ENCODE measurements at regions not wholly inside any gene's neighbourhood (a gene's known extent, or its start where the extent isn't known, plus 50 kb on each side); places are given as distances from the start of the nearest gene placed in this dataset.

DNA sequence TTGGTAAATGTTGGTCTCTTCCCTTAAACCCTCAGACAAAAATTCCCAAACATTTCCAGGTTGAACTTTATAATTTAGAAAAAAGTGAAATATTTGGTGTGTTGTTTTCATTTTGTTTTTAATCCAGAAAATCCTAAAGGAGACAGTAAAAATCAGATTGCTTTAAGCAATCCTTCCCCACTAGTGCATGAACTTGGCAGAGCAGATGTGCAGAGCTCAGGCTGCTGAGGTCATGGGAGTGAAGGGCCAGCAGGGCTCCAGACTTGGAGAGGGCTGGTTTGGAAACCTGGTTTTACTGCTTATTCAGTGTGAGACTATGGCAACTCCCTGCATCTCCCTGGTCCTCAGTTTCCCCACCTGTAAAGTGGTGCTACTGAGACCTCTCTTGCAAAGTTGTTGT, 66.7 kb upstream of the TEX51 start:
- no peak for DNase-seq (ENCODE audit: low spot score)
- Mint-ChIP-seq H3K27me3 (peaks cover 7 to 8% of the 10 kb centered on the region in 2 donors), H3K4me3 (no peak overlapping the region), H3K27ac (no peak overlapping the region), H3K4me1 (ENCODE audit: low read depth in 2 of 2) (no peaks in the 10 kb centered on the region), H3K9me3 (no peaks in the 10 kb centered on the region), H3K36me3 (no peaks in the 10 kb centered on the region)
- no peak for ATAC-seq

DNA sequence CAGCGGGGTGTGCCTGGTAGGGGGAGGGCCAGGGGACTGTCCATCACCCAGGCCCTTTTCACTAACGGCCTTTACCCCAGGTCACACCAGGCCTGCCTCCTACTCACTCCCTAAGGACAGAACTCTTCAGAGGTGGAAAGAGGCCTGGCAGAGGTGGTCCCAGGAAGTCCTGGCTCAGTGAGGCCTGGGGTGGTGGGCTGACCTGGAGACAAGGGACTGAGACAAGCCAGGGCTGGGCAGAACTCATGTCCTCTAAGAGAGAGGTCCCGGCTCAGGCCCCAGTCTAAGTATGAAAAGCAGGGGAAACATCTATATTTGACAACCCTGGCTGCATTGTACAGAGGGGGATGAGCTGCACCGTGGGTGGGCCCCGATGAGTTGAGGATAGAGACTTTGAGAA, 65.9 kb upstream of the TEX51 start:
- no peaks in the 10 kb centered on the region for H3K4me1 Mint-ChIP-seq (ENCODE audit: low read depth in 2 of 2)
- no peak overlapping the region for H3K27ac Mint-ChIP-seq
- H3K36me3 Mint-ChIP-seq: no peaks in the 10 kb centered on the region
- no peaks in the 10 kb centered on the region for H3K9me3 Mint-ChIP-seq
- DNase-seq (ENCODE audit: low spot score) (no peak), ATAC-seq (no peak)
- H3K27me3 Mint-ChIP-seq: peaks cover 7 to 8% of the 10 kb centered on the region in 2 donors
- no peak overlapping the region for H3K4me3 Mint-ChIP-seq

DNA sequence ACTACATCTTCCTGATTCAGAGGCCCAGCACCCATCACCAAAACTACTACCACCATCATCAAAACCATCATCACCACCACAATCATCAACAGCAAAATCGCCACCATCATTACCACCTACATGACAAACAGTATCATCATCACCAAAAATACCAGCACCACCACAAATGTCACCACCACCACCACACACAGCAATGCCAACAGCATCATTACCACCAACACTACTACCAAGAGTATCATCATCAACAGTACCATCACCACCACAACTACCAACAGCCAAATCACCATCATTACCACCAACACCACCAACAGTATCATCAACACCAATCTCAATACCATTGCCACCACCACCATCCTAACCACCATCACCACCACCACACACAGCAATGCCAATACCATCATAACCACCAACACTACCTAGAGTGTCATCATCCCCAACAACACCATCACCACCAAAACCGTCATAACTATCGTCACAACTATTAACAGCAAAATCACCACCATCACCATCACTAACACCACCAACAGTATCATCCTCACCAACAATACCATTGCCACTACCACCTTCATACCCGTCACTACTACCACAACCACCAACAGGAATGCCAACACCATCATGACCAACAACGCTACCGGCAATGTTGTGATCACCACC, 64.6 kb upstream of the TEX51 start:
- Mint-ChIP-seq H3K27ac (no peak overlapping the region), H3K27me3 (peaks cover 0 to 4% of the 10 kb centered on the region in 2 donors), H3K9me3 (no peaks in the 10 kb centered on the region), H3K4me1 (ENCODE audit: low read depth in 2 of 2) (no peaks in the 10 kb centered on the region), H3K36me3 (no peaks in the 10 kb centered on the region), H3K4me3 (no peak overlapping the region)
- no peak for ATAC-seq
- no peak for DNase-seq (ENCODE audit: low spot score)

DNA sequence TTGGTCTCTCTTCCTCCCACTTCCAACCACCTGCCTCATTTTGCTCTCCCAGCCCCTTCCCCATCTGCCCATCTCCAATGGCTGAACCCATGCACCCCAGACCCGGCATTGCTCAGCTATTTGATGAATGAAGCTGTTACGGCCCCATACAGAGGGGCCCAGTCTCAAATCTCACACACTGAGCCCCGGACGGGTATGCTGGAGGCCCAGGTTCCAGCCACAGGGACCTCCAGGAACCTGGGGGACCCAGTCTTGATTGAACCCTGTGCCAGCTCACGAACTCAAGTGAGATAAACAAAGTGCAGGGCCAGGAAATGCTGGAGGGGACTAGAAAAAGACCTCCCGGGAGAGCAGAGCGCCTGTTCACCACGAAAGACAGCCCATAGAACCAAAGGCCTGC, 63.4 kb upstream of the TEX51 start:
- H3K27me3 Mint-ChIP-seq: peaks cover 0 to 7% of the 10 kb centered on the region in 2 donors
- no peaks in the 10 kb centered on the region for H3K36me3 Mint-ChIP-seq
- H3K27ac Mint-ChIP-seq: no peak overlapping the region
- no peak for DNase-seq (ENCODE audit: low spot score)
- no peaks in the 10 kb centered on the region for H3K9me3 Mint-ChIP-seq
- ATAC-seq: no peak
- no peaks in the 10 kb centered on the region for H3K4me1 Mint-ChIP-seq (ENCODE audit: low read depth in 2 of 2)
- H3K4me3 Mint-ChIP-seq: no peak overlapping the region

DNA sequence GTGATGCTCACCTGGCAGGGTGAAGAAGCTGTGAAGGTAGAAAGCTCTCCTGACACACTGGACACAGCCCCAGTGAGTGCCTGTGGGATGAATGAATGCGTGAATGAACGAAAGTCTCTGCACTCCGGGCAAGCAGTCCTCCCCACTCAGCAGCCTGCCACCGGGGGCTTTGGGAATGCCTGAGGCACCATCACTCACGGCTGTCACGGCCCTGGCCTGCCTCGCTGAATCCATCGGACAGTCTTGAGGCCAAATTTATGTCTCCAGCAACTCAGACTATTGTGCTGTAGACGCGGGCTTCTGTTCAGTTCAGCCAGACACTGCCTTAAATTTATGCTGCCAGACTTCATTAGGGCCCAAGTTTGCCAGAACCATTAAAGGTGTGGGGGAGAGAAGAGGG, 62.9 kb upstream of the TEX51 start:
- Mint-ChIP-seq H3K36me3 (no peaks in the 10 kb centered on the region), H3K9me3 (no peaks in the 10 kb centered on the region), H3K4me1 (ENCODE audit: low read depth in 2 of 2) (no peaks in the 10 kb centered on the region), H3K27me3 (peaks cover 0 to 13% of the 10 kb centered on the region in 2 donors), H3K27ac (no peak overlapping the region), H3K4me3 (no peak overlapping the region)
- no peak for ATAC-seq
- DNase-seq (ENCODE audit: low spot score): no peak

DNA sequence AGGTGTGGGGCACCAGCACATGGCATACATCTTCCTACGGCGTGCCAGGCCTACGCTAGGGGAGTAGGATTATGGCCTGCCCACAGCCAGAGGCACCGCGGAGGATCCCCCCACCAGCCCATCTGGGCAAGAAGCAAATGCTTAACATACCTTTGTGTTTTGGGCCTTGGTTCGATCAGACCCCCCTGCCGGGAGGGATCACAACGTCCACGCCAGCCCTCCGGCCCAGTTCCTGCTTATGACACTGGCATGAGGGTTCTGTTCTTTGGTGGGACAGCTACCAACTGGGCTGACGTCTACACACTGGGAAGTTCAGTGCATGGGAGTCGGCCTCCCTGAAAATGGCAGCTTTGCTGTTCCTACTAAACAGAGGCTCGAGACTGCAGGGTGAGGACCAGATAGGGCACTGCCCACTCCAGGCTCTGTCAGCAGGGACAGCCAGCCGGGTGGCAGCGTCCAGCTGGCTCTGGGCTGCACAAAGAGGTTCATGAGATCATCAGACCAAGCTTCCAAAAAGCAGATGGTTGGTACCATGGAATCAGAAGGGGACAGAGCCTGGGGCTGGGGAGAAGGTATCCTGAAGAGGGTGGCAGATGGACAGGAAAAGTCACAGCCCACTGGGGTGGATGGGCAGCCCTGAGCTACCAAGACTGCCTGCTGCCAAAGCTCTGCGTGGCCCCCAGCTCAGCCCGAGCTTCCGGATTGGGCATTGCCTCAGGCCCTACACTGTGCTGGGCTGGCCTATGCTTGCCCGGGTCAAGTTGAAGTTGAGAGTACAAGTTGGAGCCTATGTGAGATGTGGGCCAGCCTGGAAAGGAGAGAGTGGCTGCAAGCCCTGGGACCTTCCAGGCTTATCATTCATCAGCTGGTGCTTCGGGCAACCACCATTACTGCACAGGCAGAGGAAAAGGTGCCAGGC, 61.7 kb upstream of the TEX51 start:
- H3K27me3 Mint-ChIP-seq: peaks cover 0 to 15% of the 10 kb centered on the region in 2 donors
- peak in 1 of 2 donors; percentile 30 for ATAC-seq
- H3K9me3 Mint-ChIP-seq: no peaks in the 10 kb centered on the region

DNA sequence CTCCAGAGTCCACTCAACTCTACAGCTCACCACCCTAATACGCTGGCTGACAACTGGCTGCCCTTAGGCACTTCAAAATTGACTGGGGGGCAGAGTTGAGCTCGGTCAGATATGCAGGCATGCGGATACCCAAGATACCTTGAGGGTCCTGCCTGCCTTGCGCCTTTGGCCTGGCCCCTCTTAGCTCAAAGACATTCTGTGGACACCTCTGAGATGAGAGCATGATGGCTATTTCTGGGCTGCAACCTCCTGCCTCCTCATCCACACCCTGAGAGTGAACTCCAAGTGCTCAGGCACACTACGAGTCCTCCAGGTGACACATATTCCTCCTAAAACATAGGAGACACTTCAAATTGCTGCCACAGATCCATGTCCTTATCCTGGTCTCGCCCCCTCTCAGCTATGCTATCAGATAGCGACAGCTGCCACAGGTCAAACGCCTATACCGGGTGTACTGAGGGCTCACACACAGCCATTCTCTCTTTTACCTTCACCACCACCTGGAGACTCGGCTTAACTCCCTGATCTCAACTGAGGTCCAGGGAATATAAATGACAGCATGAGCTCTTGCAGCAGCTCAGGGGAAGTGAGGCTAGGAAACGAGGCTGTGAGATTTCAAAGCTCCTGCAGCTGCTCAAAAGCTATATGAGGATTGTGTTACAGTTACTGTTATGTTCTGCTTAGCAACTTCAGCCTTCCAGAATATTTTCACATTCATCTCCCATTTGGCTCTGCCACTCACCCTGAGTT, 60.5 kb upstream of the TEX51 start:
- ATAC-seq (no peak), DNase-seq (ENCODE audit: low spot score) (no peak)
- Mint-ChIP-seq H3K4me3 (no peak overlapping the region), H3K27ac (no peak overlapping the region), H3K9me3 (no peaks in the 10 kb centered on the region), H3K4me1 (ENCODE audit: low read depth in 2 of 2) (no peaks in the 10 kb centered on the region), H3K27me3 (peaks cover under 1 to 18% of the 10 kb centered on the region in 2 donors), H3K36me3 (no peaks in the 10 kb centered on the region)

More for the DNA sequence above, 61.7 kb upstream of the TEX51 start:
- no peaks in the 10 kb centered on the region for H3K36me3 Mint-ChIP-seq
- H3K4me1 Mint-ChIP-seq (ENCODE audit: low read depth in 2 of 2): no peaks in the 10 kb centered on the region
- H3K4me3 Mint-ChIP-seq: no peak overlapping the region
- H3K27ac Mint-ChIP-seq: no peak overlapping the region
- DNase-seq (ENCODE audit: low spot score): no peak

DNA sequence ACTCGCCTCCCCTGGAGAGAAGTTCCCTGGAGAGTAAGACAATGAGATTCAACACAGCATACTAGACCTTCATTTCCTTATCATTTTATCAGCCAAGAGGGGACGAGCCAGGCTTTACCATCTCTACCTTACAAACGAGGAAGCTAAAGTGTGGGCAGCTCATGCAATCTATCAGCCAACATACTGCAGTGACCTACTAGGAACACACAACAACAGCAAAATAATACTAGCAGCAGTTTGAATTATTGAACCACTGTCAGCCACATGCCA, 60.0 kb upstream of the TEX51 start:
- Mint-ChIP-seq H3K27me3 (peaks cover 4 to 18% of the 10 kb centered on the region in 2 donors), H3K4me1 (ENCODE audit: low read depth in 2 of 2) (no peaks in the 10 kb centered on the region), H3K4me3 (no peak overlapping the region), H3K27ac (no peak overlapping the region), H3K9me3 (no peaks in the 10 kb centered on the region), H3K36me3 (no peaks in the 10 kb centered on the region)
- ATAC-seq (no peak), DNase-seq (ENCODE audit: low spot score) (no peak)

DNA sequence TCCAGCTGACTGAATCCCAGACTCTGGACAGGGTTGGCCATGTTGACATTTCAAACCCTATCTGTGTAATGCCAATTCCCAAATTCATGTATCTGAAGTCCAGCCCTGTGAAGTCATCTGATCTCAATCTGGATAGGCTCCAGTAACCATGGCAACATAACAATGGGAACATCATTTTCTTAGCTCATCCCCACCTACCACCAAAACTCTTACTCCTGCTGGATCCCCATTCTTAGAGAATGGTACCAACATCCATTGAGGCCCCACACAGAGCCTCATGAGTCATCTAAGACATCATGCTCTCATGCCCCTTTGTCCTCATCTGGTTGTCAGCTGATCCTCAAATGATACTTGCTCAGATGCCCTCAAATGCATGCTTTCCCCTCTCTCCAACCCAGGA, 58.9 kb upstream of the TEX51 start:
- ATAC-seq (no peak), DNase-seq (ENCODE audit: low spot score) (no peak)
- Mint-ChIP-seq H3K4me1 (ENCODE audit: low read depth in 2 of 2) (no peaks in the 10 kb centered on the region), H3K27ac (no peak overlapping the region), H3K4me3 (no peak overlapping the region), H3K9me3 (no peaks in the 10 kb centered on the region), H3K36me3 (no peaks in the 10 kb centered on the region), H3K27me3 (peaks cover 4 to 18% of the 10 kb centered on the region in 2 donors)

DNA sequence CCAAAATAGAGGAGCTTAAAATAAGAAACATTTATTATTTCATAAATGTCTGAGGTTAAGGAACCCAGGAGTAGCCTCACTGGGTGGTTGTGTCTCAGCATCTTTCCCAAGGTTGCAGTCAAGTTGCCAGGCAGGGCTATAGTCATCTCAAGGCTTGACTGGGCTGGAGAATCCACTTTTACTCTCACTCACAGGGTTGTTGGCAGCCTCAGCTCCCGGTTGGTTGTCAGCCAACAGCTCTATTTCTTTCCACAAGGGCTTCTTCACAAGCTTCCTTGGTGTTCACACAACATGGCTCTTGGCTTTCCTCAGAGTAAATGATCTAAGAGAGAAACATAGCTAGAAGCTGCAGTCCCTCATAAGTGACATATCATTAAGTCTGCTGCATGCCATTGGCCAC, 55.6 kb upstream of the TEX51 start:
- Mint-ChIP-seq H3K9me3 (no peaks in the 10 kb centered on the region), H3K4me1 (ENCODE audit: low read depth in 2 of 2) (no peaks in the 10 kb centered on the region), H3K36me3 (no peaks in the 10 kb centered on the region), H3K27ac (no peak overlapping the region), H3K4me3 (no peak overlapping the region), H3K27me3 (peaks cover 6 to 26% of the 10 kb centered on the region in 2 donors)
- DNase-seq (ENCODE audit: low spot score): no peak
- no peak for ATAC-seq

DNA sequence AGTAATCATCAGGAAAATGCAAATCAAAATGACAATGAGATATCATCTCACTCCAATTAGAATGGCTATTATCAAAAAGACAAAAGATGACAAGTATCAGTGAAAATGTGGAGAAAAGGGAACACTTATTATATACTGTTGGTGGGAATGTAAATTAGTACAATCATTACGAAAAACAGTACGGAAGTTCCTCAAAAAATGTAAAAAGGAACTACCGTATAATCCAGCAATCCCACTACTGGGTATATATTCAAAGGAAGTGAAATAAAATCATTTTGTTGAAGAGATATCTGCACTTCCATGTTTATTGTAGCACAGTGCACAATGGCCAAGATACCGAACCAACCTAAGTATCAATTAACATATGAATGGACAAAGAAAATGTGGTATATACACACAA, 52.4 kb upstream of the TEX51 start:
- no peak overlapping the region for H3K27ac Mint-ChIP-seq
- H3K4me3 Mint-ChIP-seq: no peak overlapping the region
- H3K9me3 Mint-ChIP-seq: no peaks in the 10 kb centered on the region
- H3K27me3 Mint-ChIP-seq: peaks cover 6 to 20% of the 10 kb centered on the region in 2 donors
- H3K36me3 Mint-ChIP-seq: no peaks in the 10 kb centered on the region
- ATAC-seq (no peak), DNase-seq (ENCODE audit: low spot score) (no peak)
- no peaks in the 10 kb centered on the region for H3K4me1 Mint-ChIP-seq (ENCODE audit: low read depth in 2 of 2)

Measured in natural killer cell treated with Interleukin-12 subunit alpha and Interleukin-12 subunit beta and Interleukin-15 and Interleukin-18, amount 100 ng/mL, for 72 hours (primary cell).